Neural progenitor cell (in vitro differentiated cells): ENCODE measurements at regions not wholly inside any gene's neighbourhood (a gene's known extent, or its start where the extent isn't known, plus 50 kb on each side); places are given as distances from the start of the nearest gene placed in this dataset.

Source experiments
- EZH2phosphoT487 ChIP-seq: fragments of 200-600 bp; sonication (generic); IDR thresholded peaks from 2 replicates; pipeline ENCODE4 v1.6.1; 2017; ENCODE audit warnings: antibody characterized with exemption
- TF ChIP-seq, protein P1 (sequence below): fragments of 200-600 bp; sonication (generic); IDR thresholded peaks from 2 replicates; pipeline ENCODE4 v1.5.1; 2017; ENCODE audit warnings: antibody characterized with exemption, mild to moderate bottlenecking

DNA sequence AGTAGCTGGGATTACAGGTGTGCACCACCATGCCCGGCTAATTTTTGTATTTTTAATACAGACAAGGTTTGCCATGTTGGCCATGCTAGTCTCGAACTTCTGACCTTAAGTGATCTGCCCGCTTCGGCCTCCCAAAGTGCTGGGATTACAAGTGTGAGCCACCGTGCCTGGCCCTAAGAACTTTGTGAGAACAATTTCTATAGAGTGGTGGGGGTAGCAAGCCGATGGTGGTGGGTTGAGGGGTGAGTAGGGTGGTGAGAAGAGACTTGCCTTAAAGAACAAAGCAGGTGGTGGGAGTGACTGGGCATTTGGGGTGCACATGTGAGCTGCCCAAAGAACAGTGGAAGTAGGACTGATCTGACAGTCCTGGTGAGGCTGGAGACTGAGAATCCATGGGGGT is 76.0 kb upstream of the ASB18 start:
- TF ChIP-seq, protein P1, sequence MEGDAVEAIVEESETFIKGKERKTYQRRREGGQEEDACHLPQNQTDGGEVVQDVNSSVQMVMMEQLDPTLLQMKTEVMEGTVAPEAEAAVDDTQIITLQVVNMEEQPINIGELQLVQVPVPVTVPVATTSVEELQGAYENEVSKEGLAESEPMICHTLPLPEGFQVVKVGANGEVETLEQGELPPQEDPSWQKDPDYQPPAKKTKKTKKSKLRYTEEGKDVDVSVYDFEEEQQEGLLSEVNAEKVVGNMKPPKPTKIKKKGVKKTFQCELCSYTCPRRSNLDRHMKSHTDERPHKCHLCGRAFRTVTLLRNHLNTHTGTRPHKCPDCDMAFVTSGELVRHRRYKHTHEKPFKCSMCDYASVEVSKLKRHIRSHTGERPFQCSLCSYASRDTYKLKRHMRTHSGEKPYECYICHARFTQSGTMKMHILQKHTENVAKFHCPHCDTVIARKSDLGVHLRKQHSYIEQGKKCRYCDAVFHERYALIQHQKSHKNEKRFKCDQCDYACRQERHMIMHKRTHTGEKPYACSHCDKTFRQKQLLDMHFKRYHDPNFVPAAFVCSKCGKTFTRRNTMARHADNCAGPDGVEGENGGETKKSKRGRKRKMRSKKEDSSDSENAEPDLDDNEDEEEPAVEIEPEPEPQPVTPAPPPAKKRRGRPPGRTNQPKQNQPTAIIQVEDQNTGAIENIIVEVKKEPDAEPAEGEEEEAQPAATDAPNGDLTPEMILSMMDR: no peak
- TF ChIP-seq EZH2phosphoT487: no peak
